T47D (cell line): ENCODE measurements at regions not wholly inside any gene's neighbourhood (a gene's known extent, or its start where the extent isn't known, plus 50 kb on each side); places are given as distances from the start of the nearest gene placed in this dataset.
A peak's percentile ranks its signal among the peaks of the same experiment; 100 is the strongest.

Source experiments
- DNase-seq, 2 experiments: peaks; one replicate each; pipeline versions ENCODE4 v3.0.0 to v3.0.0-alpha.2; 2011 to 2012; ENCODE audit warnings: low read depth in 1 of 2, low spot score in 1 of 2
- JUND ChIP-seq: IDR thresholded peaks from 2 replicates; pipeline ENCODE4 v1.6.1; 2012; ENCODE audit warnings: low read depth
- in situ Hi-C: cut with HindIII; loops from 2 replicates; pipeline ENCODE4 v1.10.0; 2016; ENCODE audit warnings: low sequenced_read_pairs, low pct_unique_long_range_greater_than_20kb

DNA sequence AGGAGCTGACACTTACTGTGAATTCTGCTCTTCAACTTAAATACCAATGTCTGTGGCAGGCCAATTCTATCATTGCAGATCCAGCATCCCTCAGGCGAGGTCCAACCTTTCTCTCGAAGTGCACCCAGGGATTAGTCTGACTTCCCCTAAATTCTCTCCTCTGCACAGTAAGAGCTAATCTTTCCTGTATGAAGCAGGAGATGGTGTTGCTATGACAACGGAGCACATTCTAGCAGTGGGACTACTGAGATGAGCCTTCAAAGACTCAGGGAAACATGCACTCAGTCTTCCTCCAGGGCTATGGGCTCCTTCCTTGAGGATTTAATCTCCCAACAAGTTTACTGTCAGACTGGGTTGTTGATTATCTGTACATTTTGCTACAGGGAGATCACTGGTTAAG lies 176.3 kb downstream of the NOL4 start:
- in situ Hi-C loops: no loop called here
- DNase-seq: no peak
- no peak for TF ChIP-seq JUND

DNA sequence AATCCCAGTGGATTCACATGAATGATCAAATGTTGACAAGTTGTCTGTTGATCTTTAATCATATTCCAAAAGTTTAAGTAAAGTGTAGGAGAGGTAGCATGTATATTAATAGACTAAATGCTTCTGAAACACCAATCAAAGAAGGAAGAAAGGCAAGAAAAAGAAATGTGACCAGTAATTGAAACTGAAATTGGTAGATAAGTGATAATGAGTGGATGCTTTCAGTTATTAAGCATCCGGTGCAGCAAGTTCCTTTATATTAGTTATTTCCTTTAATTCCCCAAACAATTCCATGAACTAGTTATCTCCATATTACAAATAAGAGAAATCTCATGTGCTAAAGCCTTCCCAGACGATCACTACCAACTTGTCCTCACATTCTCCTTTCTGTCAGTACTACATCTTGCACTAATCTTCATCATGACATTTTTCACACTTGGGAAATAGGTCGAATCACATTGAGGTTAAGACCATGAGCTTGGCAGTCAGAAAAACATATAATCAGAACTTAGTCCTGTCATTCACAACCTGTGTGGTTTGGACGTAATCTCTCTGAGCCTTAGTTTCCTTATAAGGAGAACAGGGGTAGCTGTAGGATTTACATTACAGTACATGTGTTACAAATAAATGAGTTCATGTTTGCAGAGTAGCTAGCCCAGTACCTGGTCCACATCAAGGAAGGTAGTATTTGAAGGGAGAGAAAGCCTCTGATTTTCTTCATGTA lies 182.1 kb downstream of the NOL4 start:
- in situ Hi-C loops: no loop called here

GRCh38 chr18:34039611-34040010 lies 185.1 kb downstream of the NOL4 start:
- DNase-seq: no peak
- no peak for TF ChIP-seq JUND
- in situ Hi-C loops: no loop called here

More for the DNA sequence above, 182.1 kb downstream of the NOL4 start:
- no peak for DNase-seq
- no peak for TF ChIP-seq JUND

DNA sequence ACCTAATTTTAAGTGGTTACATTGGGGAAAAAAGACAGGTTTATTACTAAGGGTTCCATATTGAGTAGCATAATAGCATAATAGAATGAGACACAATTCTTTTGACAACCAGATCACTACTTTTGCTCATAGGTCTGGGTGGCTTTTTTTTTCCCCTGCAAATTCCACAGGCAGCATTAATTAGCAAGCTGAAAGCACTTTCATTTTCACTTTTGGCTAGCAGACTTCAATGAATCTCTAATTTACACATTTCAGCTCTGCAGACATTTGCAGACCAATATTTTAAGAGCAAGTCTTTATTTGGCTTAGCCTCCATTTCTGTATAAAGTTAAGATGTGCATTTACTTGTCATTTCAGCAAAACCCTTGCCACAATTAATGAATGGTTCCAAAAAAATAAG lies 185.5 kb downstream of the NOL4 start:
- no peak for TF ChIP-seq JUND
- in situ Hi-C loops: no loop called here
- no peak for DNase-seq

GRCh38 chr18:34038086-34038485 lies 186.6 kb downstream of the NOL4 start:
- in situ Hi-C loops: no loop called here
- no peak for TF ChIP-seq JUND

GRCh38 chr18:34033968-34034367 lies 190.7 kb downstream of the NOL4 start:
- in situ Hi-C loops: no loop called here
- DNase-seq: no peak

More at GRCh38 chr18:34038086-34038485, 186.6 kb downstream of the NOL4 start:
- no peak for DNase-seq

GRCh38 chr18:34031810-34032209 lies 192.9 kb downstream of the NOL4 start:
- no peak for TF ChIP-seq JUND
- DNase-seq: no peak
- in situ Hi-C loops: no loop called here

More at GRCh38 chr18:34033968-34034367, 190.7 kb downstream of the NOL4 start:
- no peak for TF ChIP-seq JUND

DNA sequence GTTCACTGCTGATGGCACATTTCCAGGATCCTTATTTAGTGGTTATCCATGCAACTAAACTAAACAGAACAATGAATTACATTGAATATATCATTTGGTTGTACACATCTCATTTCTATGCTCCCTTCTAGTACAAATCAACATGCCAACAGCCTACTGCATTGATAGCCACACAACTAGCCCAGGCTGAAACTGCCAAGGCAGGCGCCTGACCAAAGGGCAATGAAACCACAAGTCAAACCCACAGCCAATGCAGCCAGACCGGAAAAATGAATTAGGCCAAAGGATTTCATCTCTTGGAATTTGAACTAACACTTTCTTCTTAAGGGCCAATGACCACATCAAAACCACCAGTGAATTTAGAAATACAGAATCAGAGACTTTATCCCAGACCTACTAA lies 196.4 kb downstream of the NOL4 start:
- TF ChIP-seq JUND: no peak
- DNase-seq: peak in 1 of 2 experiments; percentile 72
- in situ Hi-C loops: no loop called here

DNA sequence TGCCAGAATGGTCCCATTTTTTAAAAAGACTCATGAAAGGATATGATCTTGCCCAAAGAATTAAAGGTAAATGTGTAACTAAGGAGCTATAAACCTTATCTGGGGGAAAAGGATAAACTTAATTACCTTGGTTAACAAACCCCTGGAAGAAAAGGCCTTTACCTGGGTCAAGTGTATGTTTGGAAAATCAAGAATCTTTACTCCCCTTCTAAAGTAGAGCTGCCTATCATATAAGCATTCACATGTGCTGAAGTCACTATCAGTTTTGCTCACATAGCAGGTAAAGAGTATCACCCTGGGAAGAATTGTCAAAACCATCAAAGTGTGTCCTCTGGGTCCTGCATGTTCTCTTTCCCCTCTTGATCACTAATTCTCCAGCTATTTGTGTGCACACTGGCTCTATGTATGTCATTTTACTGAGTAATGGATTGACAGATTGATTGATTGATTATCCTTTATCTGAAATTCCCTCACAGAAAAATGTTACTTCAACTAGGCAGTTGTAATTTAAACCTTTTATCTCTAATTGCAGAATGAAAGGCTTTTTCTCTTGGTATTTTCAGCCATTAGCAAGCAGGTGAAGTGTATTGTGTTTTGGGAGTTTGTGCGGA lies 199.4 kb downstream of the NOL4 start:
- in situ Hi-C loops: no loop called here
- TF ChIP-seq JUND: no peak
- DNase-seq: no peak

GRCh38 chr18:34023471-34023870 lies 201.2 kb downstream of the NOL4 start:
- in situ Hi-C loops: no loop called here
- TF ChIP-seq JUND: no peak
- peak in 1 of 2 experiments; percentile 62 for DNase-seq

DNA sequence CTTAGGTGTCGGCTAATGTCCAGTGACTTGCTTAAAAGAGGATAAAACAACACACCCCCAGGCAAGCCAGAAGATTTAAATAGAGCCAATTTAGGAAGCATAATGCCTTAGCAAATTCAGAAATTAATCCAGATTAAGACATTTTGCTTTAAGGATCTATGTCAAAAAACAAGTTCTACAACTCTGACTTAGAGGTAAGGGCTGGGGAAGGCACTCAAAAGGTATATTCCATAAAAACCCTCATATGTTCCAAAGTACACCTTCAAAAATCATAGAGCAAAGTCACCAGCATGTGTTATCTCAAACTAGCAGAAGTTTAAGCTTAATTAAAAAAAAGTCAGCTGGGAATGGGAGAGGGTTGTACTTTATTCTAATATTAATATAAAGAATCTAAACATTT lies 206.4 kb downstream of the NOL4 start:
- DNase-seq: peak in 1 of 2 experiments; percentile 26
- no peak for TF ChIP-seq JUND
- in situ Hi-C loops: no loop called here

- DNase-seq: no peak
- TF ChIP-seq JUND: no peak
- in situ Hi-C loops: no loop called here
Observed at GRCh38 chr18:34003687-34004086, 221.0 kb downstream of the NOL4 start.

DNA sequence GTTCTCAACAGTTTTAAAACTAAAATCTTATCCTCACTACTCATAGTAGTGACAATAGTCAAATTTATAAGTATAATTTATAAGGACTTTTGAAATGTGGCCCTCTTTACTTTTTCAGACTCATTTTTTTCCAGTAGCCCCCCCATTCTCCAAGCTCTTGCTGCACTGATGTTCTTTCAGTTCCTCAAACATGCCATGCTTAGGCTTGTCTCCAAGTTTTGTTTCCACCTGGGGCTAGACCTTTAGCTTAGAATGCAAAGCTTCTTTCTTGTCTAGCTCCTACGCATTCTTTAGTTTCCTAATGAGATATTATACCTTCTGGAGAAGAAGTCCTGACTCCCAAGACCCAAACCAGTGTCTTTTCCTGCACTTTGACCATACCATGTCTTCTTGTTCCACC lies 222.6 kb downstream of the NOL4 start:
- no peak for TF ChIP-seq JUND
- in situ Hi-C loops: no loop called here
- no peak for DNase-seq

DNA sequence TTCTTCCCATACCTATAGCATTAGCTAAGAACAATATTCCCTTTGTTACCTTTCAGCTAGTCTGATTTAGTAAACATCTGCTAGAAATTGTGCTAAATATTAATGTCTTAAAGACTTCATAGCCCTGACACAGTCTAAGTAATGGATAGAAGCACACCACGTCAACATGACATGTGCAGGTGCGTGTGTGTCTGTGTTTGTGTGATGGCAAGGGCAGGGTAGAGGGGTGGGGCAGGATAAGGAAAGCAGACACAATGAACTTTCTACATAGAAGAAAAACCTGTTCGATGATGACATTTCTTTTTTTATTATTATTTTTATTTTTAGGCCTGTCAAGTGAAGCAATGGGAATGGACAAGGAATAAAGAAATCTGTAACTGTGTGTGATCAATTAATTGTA lies 223.3 kb downstream of the NOL4 start:
- no peak for DNase-seq
- no peak for TF ChIP-seq JUND
- in situ Hi-C loops: no loop called here
